ENCODE measurements at regions not wholly inside any gene's neighbourhood (a gene's known extent, or its start where the extent isn't known, plus 50 kb on each side); places are given as distances from the start of the nearest gene placed in this dataset.

DNA sequence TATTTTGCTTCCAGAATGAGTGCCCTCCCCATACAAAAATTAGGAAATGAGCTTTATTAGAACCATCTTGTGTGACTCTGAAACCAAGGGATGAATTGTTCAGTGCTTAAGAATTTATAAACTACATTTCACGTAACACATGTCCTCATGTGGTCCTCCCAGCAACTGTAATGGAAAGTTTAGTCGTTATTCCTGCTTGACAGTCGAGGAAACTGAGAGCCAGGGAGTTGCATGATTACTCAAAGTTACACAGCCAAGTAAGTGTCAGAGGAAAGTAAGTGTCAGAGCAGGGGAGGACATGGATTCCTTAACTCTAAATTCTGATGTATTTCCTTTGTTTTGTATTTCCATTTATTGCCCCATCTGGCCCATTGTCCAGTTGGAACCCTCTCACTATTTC, 453.9 kb downstream of the FUT8 start:
- H3K36me3 ChIP-seq (ENCODE audit: control insufficient read depth, insufficient read depth, low read length), result no peaks in the 10 kb centered on the region
- H3K27ac ChIP-seq (ENCODE audit: insufficient read depth, low read length), result peak overlapping the region; percentile 32
- no peak for TF ChIP-seq EZH2 (IDR thresholded peaks at IDR 0.05; ENCODE audit: low read length, missing control alignments)
- TF ChIP-seq, protein P1, sequence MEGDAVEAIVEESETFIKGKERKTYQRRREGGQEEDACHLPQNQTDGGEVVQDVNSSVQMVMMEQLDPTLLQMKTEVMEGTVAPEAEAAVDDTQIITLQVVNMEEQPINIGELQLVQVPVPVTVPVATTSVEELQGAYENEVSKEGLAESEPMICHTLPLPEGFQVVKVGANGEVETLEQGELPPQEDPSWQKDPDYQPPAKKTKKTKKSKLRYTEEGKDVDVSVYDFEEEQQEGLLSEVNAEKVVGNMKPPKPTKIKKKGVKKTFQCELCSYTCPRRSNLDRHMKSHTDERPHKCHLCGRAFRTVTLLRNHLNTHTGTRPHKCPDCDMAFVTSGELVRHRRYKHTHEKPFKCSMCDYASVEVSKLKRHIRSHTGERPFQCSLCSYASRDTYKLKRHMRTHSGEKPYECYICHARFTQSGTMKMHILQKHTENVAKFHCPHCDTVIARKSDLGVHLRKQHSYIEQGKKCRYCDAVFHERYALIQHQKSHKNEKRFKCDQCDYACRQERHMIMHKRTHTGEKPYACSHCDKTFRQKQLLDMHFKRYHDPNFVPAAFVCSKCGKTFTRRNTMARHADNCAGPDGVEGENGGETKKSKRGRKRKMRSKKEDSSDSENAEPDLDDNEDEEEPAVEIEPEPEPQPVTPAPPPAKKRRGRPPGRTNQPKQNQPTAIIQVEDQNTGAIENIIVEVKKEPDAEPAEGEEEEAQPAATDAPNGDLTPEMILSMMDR (conservative IDR thresholded peaks at IDR 0.05 in 1 of 2, IDR thresholded peaks at IDR 0.05 in 1 of 2; ENCODE audit: low read depth in 1 of 2, low read length in 2 of 2), result no peak
- no peaks in the 10 kb centered on the region for H3K79me2 ChIP-seq (ENCODE audit: control insufficient read depth, insufficient read depth, low read length)
- H3K4me2 ChIP-seq (ENCODE audit: extremely low read depth, insufficient read depth, low read length), result no peak overlapping the region
- H3K4me1 ChIP-seq (ENCODE audit: control insufficient read depth, extremely low read depth, insufficient read depth, low read length), result no peaks in the 10 kb centered on the region
- H3K9me3 ChIP-seq (ENCODE audit: control insufficient read depth, insufficient read depth, low read depth, low read length), result no peaks in the 10 kb centered on the region
- no peaks in the 10 kb centered on the region for H3K27me3 ChIP-seq (ENCODE audit: control insufficient read depth, insufficient read depth, low read length)
- no peak overlapping the region for H3K4me3 ChIP-seq (replicated peaks in 1 of 4; ENCODE audit: control extremely low read depth in 1 of 4, insufficient read depth in 1 of 4, low read depth in 3 of 4, low read length in 4 of 4)
- no peak overlapping the region for H2AFZ ChIP-seq (ENCODE audit: low read length)
- DNase-seq (ENCODE audit: low read depth in 2 of 2), result no peak
- no peak overlapping the region for H3K9ac ChIP-seq (ENCODE audit: insufficient read depth, low read length)
- no peaks in the 10 kb centered on the region for H4K20me1 ChIP-seq (ENCODE audit: control insufficient read depth, extremely low read depth, insufficient read depth, low read length)

DNA sequence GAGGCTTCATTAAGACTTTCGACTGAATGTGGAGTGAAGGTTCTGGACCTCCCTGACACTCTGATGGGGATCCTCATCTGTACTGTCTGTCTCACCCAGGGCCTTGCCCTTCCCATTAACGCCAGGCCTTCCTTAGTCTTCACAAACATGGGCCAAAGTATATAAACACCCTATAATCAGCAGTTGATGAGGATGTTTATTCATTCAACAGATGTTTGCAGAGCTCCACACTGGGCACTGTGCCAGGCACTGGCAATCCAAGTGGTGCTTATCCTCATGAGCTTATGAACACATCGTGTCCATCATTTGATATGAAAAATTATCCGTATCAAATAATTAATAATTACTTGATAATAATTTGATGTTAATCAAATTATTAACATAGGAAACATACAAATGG, 454.4 kb downstream of the FUT8 start:
- Histone ChIP-seq H3K36me3 (ENCODE audit: control insufficient read depth, insufficient read depth, low read length) (no peaks in the 10 kb centered on the region), H2AFZ (ENCODE audit: low read length) (no peak overlapping the region), H3K79me2 (ENCODE audit: control insufficient read depth, insufficient read depth, low read length) (no peaks in the 10 kb centered on the region), H3K9ac (ENCODE audit: insufficient read depth, low read length) (no peak overlapping the region), H3K27ac (ENCODE audit: insufficient read depth, low read length) (peak overlapping the region; percentile 22), H3K4me1 (ENCODE audit: control insufficient read depth, extremely low read depth, insufficient read depth, low read length) (no peaks in the 10 kb centered on the region), H3K4me2 (ENCODE audit: extremely low read depth, insufficient read depth, low read length) (no peak overlapping the region), H3K27me3 (ENCODE audit: control insufficient read depth, insufficient read depth, low read length) (no peaks in the 10 kb centered on the region), H3K9me3 (ENCODE audit: control insufficient read depth, insufficient read depth, low read depth, low read length) (no peaks in the 10 kb centered on the region), H3K4me3 (replicated peaks in 1 of 4; ENCODE audit: control extremely low read depth in 1 of 4, insufficient read depth in 1 of 4, low read depth in 3 of 4, low read length in 4 of 4) (no peak overlapping the region), H4K20me1 (ENCODE audit: control insufficient read depth, extremely low read depth, insufficient read depth, low read length) (no peaks in the 10 kb centered on the region)
- no peak for DNase-seq (ENCODE audit: low read depth in 2 of 2)
- TF ChIP-seq, protein P1 (conservative IDR thresholded peaks at IDR 0.05 in 1 of 2, IDR thresholded peaks at IDR 0.05 in 1 of 2; ENCODE audit: low read depth in 1 of 2, low read length in 2 of 2), result no peak
- no peak for TF ChIP-seq EZH2 (IDR thresholded peaks at IDR 0.05; ENCODE audit: low read length, missing control alignments)

DNA sequence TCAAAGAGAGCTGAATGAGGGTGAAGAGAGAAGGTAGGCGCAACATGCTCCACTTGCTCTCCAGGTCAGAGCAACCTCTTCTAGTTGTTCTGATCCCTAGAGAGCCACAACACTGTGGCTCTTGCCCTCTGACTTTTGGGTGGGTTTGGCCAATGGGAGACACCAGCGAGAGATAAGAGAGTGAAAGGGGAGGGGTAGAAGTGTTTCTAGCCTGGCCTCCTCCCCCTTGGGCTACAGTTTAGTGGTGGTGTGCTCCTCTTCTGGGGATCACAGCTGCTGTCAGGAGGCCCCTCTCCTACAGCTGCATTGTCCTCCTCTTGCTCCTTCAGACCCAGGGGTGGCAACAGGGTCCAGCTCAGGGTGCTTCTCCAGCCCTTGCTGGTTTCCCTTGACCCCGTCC, 454.8 kb downstream of the FUT8 start:
- no peak overlapping the region for H3K27ac ChIP-seq (ENCODE audit: insufficient read depth, low read length)
- no peaks in the 10 kb centered on the region for H3K9me3 ChIP-seq (ENCODE audit: control insufficient read depth, insufficient read depth, low read depth, low read length)
- H3K79me2 ChIP-seq (ENCODE audit: control insufficient read depth, insufficient read depth, low read length), result no peaks in the 10 kb centered on the region
- no peaks in the 10 kb centered on the region for H3K36me3 ChIP-seq (ENCODE audit: control insufficient read depth, insufficient read depth, low read length)
- H4K20me1 ChIP-seq (ENCODE audit: control insufficient read depth, extremely low read depth, insufficient read depth, low read length), result no peaks in the 10 kb centered on the region
- no peak overlapping the region for H3K4me3 ChIP-seq (replicated peaks in 1 of 4; ENCODE audit: control extremely low read depth in 1 of 4, insufficient read depth in 1 of 4, low read depth in 3 of 4, low read length in 4 of 4)
- no peak for DNase-seq (ENCODE audit: low read depth in 2 of 2)
- no peak overlapping the region for H3K4me2 ChIP-seq (ENCODE audit: extremely low read depth, insufficient read depth, low read length)
- no peaks in the 10 kb centered on the region for H3K27me3 ChIP-seq (ENCODE audit: control insufficient read depth, insufficient read depth, low read length)
- TF ChIP-seq EZH2 (IDR thresholded peaks at IDR 0.05; ENCODE audit: low read length, missing control alignments), result no peak
- TF ChIP-seq, protein P1 (conservative IDR thresholded peaks at IDR 0.05 in 1 of 2, IDR thresholded peaks at IDR 0.05 in 1 of 2; ENCODE audit: low read depth in 1 of 2, low read length in 2 of 2), result no peak
- no peak overlapping the region for H3K9ac ChIP-seq (ENCODE audit: insufficient read depth, low read length)
- H3K4me1 ChIP-seq (ENCODE audit: control insufficient read depth, extremely low read depth, insufficient read depth, low read length), result no peaks in the 10 kb centered on the region
- H2AFZ ChIP-seq (ENCODE audit: low read length), result no peak overlapping the region

All from fibroblast of lung (primary cell).